Ovary (tissue), 3 donors: ENCODE measurements at regions not wholly inside any gene's neighbourhood (a gene's known extent, or its start where the extent isn't known, plus 50 kb on each side); places are given as distances from the start of the nearest gene placed in this dataset.

Experiments
- CTCF ChIP-seq, 3 donors: fragments of 450-650 bp in 2 of 3; fragments of 200-600 bp in 1 of 3; IDR thresholded peaks; one replicate each; pipeline versions ENCODE4 v1.5.1 to v1.8.0; 2016 to 2022; ENCODE audit warnings: antibody characterized with exemption in 3 of 3, mild to moderate bottlenecking in 1 of 3
- EP300 ChIP-seq: sonication (generic); formaldehyde crosslinking; IDR thresholded peaks from one replicate; pipeline ENCODE4 v1.6.1; 2017; ENCODE audit warnings: antibody characterized with exemption
- POLR2A ChIP-seq: fragments of 450-650 bp; IDR thresholded peaks from one replicate; pipeline ENCODE4 v1.6.1; 2017; ENCODE audit warnings: antibody characterized with exemption, mild to moderate bottlenecking, moderate library complexity
- donor health status: DM: no; HTN: no; CAD: no.

- TF ChIP-seq CTCF (IDR thresholded peaks at IDR 0.05), result no peak
- no peak for TF ChIP-seq EP300
- TF ChIP-seq POLR2A, result no peak
Observed at GRCh38 chr1:181319907-181320306, 163.4 kb upstream of the CACNA1E start.
